ENCODE measurements at regions not wholly inside any gene's neighbourhood (a gene's known extent, or its start where the extent isn't known, plus 50 kb on each side); places are given as distances from the start of the nearest gene placed in this dataset.

- DNase-seq: no peak
- H3K27me3 Mint-ChIP-seq: no peaks in the 10 kb centered on the region
- H3K4me3 Mint-ChIP-seq: no peak overlapping the region
- ChIA-PET CTCF (no interaction called here), POLR2A (no interaction called here)
- H3K36me3 Mint-ChIP-seq (ENCODE audit: low read depth): no peaks in the 10 kb centered on the region
- H3K4me1 Mint-ChIP-seq: no peaks in the 10 kb centered on the region
- H3K27ac Mint-ChIP-seq: no peak overlapping the region
- peaks cover 13% of the 10 kb centered on the region for H3K9me3 Mint-ChIP-seq
Observed at GRCh38 chr22:34475886-34476285, 555.6 kb upstream of the LARGE1 start.

- H3K36me3 Mint-ChIP-seq (ENCODE audit: low read depth): no peaks in the 10 kb centered on the region
- H3K27ac Mint-ChIP-seq: no peak overlapping the region
- no peak for DNase-seq
- ChIA-PET CTCF (interaction anchor here (0.7 kb wide), 1 partner anchor 1150 kb away, joined by 3 read pairs; no protein-coding TSS in a partner anchor), POLR2A (no interaction called here)
- H3K27me3 Mint-ChIP-seq: no peaks in the 10 kb centered on the region
- H3K4me1 Mint-ChIP-seq: no peaks in the 10 kb centered on the region
- H3K4me3 Mint-ChIP-seq: no peak overlapping the region
- peaks cover 16% of the 10 kb centered on the region for H3K9me3 Mint-ChIP-seq
Observed at GRCh38 chr22:34476762-34477161, 556.5 kb upstream of the LARGE1 start.

- H3K9me3 Mint-ChIP-seq: peaks cover 19% of the 10 kb centered on the region
- H3K4me1 Mint-ChIP-seq: no peaks in the 10 kb centered on the region
- no peak for DNase-seq
- no peaks in the 10 kb centered on the region for H3K27me3 Mint-ChIP-seq
- no peaks in the 10 kb centered on the region for H3K36me3 Mint-ChIP-seq (ENCODE audit: low read depth)
- CTCF ChIA-PET: no interaction called here
- POLR2A ChIA-PET: no interaction called here
- no peak overlapping the region for H3K4me3 Mint-ChIP-seq
- H3K27ac Mint-ChIP-seq: no peak overlapping the region
Observed at GRCh38 chr22:34481090-34481489, 560.8 kb upstream of the LARGE1 start.

GRCh38 chr22:34486381-34486780 lies 566.1 kb upstream of the LARGE1 start:
- peaks cover 15% of the 10 kb centered on the region for H3K9me3 Mint-ChIP-seq
- ChIA-PET POLR2A (interaction anchor here (0.6 kb wide), 1 partner anchor 392 kb away, joined by 4 read pairs; no protein-coding TSS in a partner anchor), CTCF (interaction anchor here (0.6 kb wide), 1 partner anchor 415 kb away, joined by 3 read pairs; no protein-coding TSS in a partner anchor)
- DNase-seq: no peak
- H3K27ac Mint-ChIP-seq: no peak overlapping the region
- no peaks in the 10 kb centered on the region for H3K36me3 Mint-ChIP-seq (ENCODE audit: low read depth)
- no peak overlapping the region for H3K4me3 Mint-ChIP-seq
- no peaks in the 10 kb centered on the region for H3K4me1 Mint-ChIP-seq
- H3K27me3 Mint-ChIP-seq: no peaks in the 10 kb centered on the region

GRCh38 chr22:34489861-34490260 lies 569.6 kb upstream of the LARGE1 start:
- Mint-ChIP-seq H3K4me1 (no peaks in the 10 kb centered on the region), H3K9me3 (peaks cover 20% of the 10 kb centered on the region), H3K36me3 (ENCODE audit: low read depth) (no peaks in the 10 kb centered on the region), H3K27me3 (no peaks in the 10 kb centered on the region), H3K27ac (no peak overlapping the region), H3K4me3 (no peak overlapping the region)
- ChIA-PET POLR2A (no interaction called here), CTCF (no interaction called here)
- DNase-seq: no peak

GRCh38 chr22:34490886-34491285 lies 570.6 kb upstream of the LARGE1 start:
- Mint-ChIP-seq H3K4me1 (no peaks in the 10 kb centered on the region), H3K27ac (no peak overlapping the region), H3K4me3 (no peak overlapping the region), H3K36me3 (ENCODE audit: low read depth) (no peaks in the 10 kb centered on the region), H3K9me3 (peaks cover 17% of the 10 kb centered on the region), H3K27me3 (no peaks in the 10 kb centered on the region)
- ChIA-PET POLR2A (no interaction called here), CTCF (no interaction called here)
- no peak for DNase-seq

- peaks cover 24% of the 10 kb centered on the region for H3K9me3 Mint-ChIP-seq
- H3K27ac Mint-ChIP-seq: no peak overlapping the region
- H3K4me1 Mint-ChIP-seq: no peaks in the 10 kb centered on the region
- H3K27me3 Mint-ChIP-seq: no peaks in the 10 kb centered on the region
- DNase-seq: no peak
- CTCF ChIA-PET: no interaction called here
- no peak overlapping the region for H3K4me3 Mint-ChIP-seq
- H3K36me3 Mint-ChIP-seq (ENCODE audit: low read depth): no peaks in the 10 kb centered on the region
- POLR2A ChIA-PET: no interaction called here
Observed at GRCh38 chr22:34493486-34493885, 572.5 kb upstream of the ISX start.

GRCh38 chr22:34501366-34501965 lies 564.5 kb upstream of the ISX start:
- CTCF ChIA-PET: no interaction called here
- Mint-ChIP-seq H3K4me1 (no peaks in the 10 kb centered on the region), H3K36me3 (ENCODE audit: low read depth) (no peaks in the 10 kb centered on the region), H3K4me3 (no peak overlapping the region), H3K9me3 (peaks cover 17% of the 10 kb centered on the region), H3K27me3 (no peaks in the 10 kb centered on the region), H3K27ac (no peak overlapping the region)
- DNase-seq: no peak
- POLR2A ChIA-PET: no interaction called here

- ChIA-PET CTCF (no interaction called here), POLR2A (no interaction called here)
- Mint-ChIP-seq H3K27ac (no peak overlapping the region), H3K36me3 (ENCODE audit: low read depth) (no peaks in the 10 kb centered on the region), H3K9me3 (peaks cover 14% of the 10 kb centered on the region), H3K4me3 (no peak overlapping the region), H3K4me1 (no peaks in the 10 kb centered on the region), H3K27me3 (no peaks in the 10 kb centered on the region)
- DNase-seq: no peak
Observed at GRCh38 chr22:34502821-34503220, 563.1 kb upstream of the ISX start.

GRCh38 chr22:34508797-34509196 lies 557.2 kb upstream of the ISX start:
- H3K9me3 Mint-ChIP-seq: peaks cover 10% of the 10 kb centered on the region
- ChIA-PET POLR2A (no interaction called here), CTCF (no interaction called here)

GRCh38 chr22:34526681-34527080 lies 539.3 kb upstream of the ISX start:
- Mint-ChIP-seq H3K27ac (no peak overlapping the region), H3K9me3 (no peaks in the 10 kb centered on the region), H3K4me3 (no peak overlapping the region), H3K27me3 (no peaks in the 10 kb centered on the region), H3K36me3 (ENCODE audit: low read depth) (no peaks in the 10 kb centered on the region), H3K4me1 (no peaks in the 10 kb centered on the region)
- DNase-seq: no peak
- ChIA-PET POLR2A (no interaction called here), CTCF (no interaction called here)

More at GRCh38 chr22:34508797-34509196, 557.2 kb upstream of the ISX start:
- no peaks in the 10 kb centered on the region for H3K36me3 Mint-ChIP-seq (ENCODE audit: low read depth)
- no peak overlapping the region for H3K27ac Mint-ChIP-seq
- no peaks in the 10 kb centered on the region for H3K27me3 Mint-ChIP-seq
- H3K4me1 Mint-ChIP-seq: no peaks in the 10 kb centered on the region
- no peak for DNase-seq
- H3K4me3 Mint-ChIP-seq: no peak overlapping the region

GRCh38 chr22:34534101-34534500 lies 531.9 kb upstream of the ISX start:
- H3K4me1 Mint-ChIP-seq: no peaks in the 10 kb centered on the region
- no peak overlapping the region for H3K4me3 Mint-ChIP-seq
- ChIA-PET CTCF (no interaction called here), POLR2A (no interaction called here)
- H3K36me3 Mint-ChIP-seq (ENCODE audit: low read depth): no peaks in the 10 kb centered on the region
- no peak overlapping the region for H3K27ac Mint-ChIP-seq
- no peaks in the 10 kb centered on the region for H3K27me3 Mint-ChIP-seq
- no peak for DNase-seq
- H3K9me3 Mint-ChIP-seq: peaks cover 12% of the 10 kb centered on the region

GRCh38 chr22:34567367-34567766 lies 498.6 kb upstream of the ISX start:
- no peak for DNase-seq
- no peak overlapping the region for H3K4me3 Mint-ChIP-seq
- H3K9me3 Mint-ChIP-seq: peaks cover 15% of the 10 kb centered on the region
- no peak overlapping the region for H3K27ac Mint-ChIP-seq
- POLR2A ChIA-PET: no interaction called here
- no peaks in the 10 kb centered on the region for H3K4me1 Mint-ChIP-seq
- no peaks in the 10 kb centered on the region for H3K27me3 Mint-ChIP-seq
- H3K36me3 Mint-ChIP-seq (ENCODE audit: low read depth): no peaks in the 10 kb centered on the region
- CTCF ChIA-PET: no interaction called here

GRCh38 chr22:34570408-34570807 lies 495.6 kb upstream of the ISX start:
- no peak for DNase-seq
- ChIA-PET CTCF (no interaction called here), POLR2A (no interaction called here)
- H3K9me3 Mint-ChIP-seq: peaks cover 8% of the 10 kb centered on the region
- no peaks in the 10 kb centered on the region for H3K36me3 Mint-ChIP-seq (ENCODE audit: low read depth)
- H3K4me1 Mint-ChIP-seq: no peaks in the 10 kb centered on the region
- H3K27ac Mint-ChIP-seq: no peak overlapping the region
- H3K27me3 Mint-ChIP-seq: no peaks in the 10 kb centered on the region
- H3K4me3 Mint-ChIP-seq: no peak overlapping the region

Measured in activated CD4-positive, alpha-beta T cell treated with anti-CD3 and anti-CD28 coated beads, Interleukin-2, amount 10 ng/mL, durations not matched to agents 7 days and 5 days (primary cell).